ENCODE measurements at regions not wholly inside any gene's neighbourhood (a gene's known extent, or its start where the extent isn't known, plus 50 kb on each side); places are given as distances from the start of the nearest gene placed in this dataset.

DNA sequence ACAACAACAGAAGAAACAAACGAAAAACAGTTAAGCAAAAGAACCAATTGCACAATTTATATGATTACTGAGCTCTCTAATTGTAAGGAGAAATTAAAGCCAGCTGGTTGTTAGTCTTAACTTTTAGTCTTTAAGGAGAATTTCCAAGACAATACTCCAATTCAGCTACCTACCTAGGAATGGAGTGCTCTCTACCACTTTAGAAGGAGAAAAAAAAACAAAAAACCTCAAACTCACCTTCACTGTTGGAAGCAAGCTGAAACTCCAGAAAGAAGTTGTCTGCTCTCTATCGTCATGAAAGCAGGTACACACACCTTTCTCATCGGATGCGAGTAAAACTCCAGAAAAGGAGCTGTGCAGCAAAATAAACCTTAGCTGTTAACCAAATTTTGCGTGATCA, 86.1 kb upstream of the NPY2R start:
- TF ChIP-seq, protein P1, sequence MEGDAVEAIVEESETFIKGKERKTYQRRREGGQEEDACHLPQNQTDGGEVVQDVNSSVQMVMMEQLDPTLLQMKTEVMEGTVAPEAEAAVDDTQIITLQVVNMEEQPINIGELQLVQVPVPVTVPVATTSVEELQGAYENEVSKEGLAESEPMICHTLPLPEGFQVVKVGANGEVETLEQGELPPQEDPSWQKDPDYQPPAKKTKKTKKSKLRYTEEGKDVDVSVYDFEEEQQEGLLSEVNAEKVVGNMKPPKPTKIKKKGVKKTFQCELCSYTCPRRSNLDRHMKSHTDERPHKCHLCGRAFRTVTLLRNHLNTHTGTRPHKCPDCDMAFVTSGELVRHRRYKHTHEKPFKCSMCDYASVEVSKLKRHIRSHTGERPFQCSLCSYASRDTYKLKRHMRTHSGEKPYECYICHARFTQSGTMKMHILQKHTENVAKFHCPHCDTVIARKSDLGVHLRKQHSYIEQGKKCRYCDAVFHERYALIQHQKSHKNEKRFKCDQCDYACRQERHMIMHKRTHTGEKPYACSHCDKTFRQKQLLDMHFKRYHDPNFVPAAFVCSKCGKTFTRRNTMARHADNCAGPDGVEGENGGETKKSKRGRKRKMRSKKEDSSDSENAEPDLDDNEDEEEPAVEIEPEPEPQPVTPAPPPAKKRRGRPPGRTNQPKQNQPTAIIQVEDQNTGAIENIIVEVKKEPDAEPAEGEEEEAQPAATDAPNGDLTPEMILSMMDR (conservative IDR thresholded peaks at IDR 0.05), result no peak
- TF ChIP-seq ZFX (IDR thresholded peaks at IDR 0.05), result no peak
